Inflammatory macrophage treated with lipopolysaccharide for 4 hours (primary cell): ENCODE measurements at regions not wholly inside any gene's neighbourhood (a gene's known extent, or its start where the extent isn't known, plus 50 kb on each side); places are given as distances from the start of the nearest gene placed in this dataset.
A peak's percentile ranks its signal among the peaks of the same experiment; 100 is the strongest.
"Not testable (repeated sequence)": the region's sequence is repeated elsewhere in the genome, so short reads cannot be mapped to it uniquely, and the experiment has no call there.

Experiments used
- DNase-seq: peaks from one replicate; pipeline ENCODE4 v3.0.0-alpha.2; 2020

- no peak for DNase-seq
Measured at GRCh38 chrX:30008031-30008430, 207.3 kb upstream of the MAGEB2 start.

DNA sequence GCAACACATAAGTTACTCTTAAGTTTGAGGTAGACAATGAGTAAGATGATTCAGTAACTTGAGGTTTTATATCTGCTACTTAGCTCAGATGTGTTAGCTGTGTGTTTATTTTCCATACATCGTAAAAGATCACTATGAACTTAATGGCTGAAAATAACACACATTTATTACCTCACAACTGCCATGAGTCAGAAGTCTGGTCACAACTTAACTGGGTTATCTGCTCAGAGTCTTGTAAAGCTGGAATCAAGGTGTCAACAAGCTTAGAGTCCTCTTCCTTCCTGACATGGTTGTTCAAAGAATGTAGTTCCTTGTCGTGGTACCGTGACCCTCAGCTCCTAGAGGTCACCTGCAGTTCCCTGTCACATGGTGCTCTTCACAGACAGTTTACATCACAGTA lies 204.9 kb upstream of the MAGEB2 start:
- no peak for DNase-seq

DNA sequence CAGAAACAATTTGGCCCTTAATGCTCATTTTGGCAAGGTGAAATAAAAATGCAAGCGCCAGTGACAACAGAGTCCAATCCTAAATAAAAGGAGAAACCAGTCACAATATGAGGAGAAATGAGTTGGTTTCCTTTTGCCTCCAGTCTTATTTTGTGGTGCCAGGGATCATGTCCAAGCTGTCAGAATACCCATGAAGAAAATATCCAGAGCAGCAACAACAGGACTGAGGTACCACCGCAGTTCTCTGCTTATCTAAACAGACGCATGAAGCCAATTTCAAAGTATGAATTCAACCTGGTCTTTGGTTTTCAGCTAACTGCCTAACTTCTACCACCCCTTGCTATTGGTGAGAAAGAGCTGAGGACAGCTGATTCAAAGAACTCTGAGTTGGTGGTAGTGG lies 199.9 kb upstream of the MAGEB2 start:
- DNase-seq = no peak

GRCh38 chrX:30027636-30028035 lies 187.7 kb upstream of the MAGEB2 start:
- no peak for DNase-seq

DNA sequence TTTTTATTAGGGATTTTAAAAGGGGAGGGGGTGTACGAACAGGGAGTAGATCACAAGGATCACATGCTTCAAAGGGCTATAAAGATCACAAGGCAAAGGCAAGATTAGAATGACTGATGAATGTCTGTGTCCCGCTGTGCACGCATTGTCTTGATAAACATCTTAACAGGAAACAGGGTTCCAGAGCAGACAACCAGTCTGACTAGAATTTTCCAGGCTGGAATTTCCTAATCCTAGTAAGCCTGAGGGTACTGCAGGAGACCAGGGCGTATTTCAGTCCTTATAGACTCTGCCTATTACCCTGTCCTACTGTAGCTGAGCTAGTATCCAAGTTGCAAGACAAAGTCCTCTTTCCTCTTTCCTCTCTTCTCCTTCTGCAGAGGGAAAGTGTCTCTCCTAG lies 179.0 kb upstream of the MAGEB2 start:
- DNase-seq = not testable (repeated sequence)

- DNase-seq = no peak
Measured at GRCh38 chrX:30039768-30040167, 175.6 kb upstream of the MAGEB2 start.

GRCh38 chrX:30060718-30061117 lies 154.6 kb upstream of the MAGEB2 start:
- no peak for DNase-seq

DNA sequence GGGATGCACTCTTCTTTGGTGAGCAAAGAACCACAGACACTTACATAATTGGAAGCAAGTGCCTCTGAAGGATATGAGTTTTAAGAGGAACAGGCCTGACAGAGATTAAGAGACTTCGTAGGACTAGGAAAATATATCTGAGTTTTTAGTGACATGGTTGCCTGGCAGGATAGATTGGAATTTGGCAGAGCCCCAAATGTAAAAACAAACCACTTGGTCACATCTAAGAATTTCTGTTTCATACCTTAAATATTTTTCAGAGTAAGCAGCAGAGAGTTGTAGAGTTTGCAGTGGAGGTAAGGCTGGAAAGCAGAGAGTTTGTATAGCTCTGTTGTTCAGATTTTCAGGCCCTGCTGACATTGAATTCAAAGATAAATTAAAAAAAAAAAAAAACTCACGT lies 150.1 kb upstream of the MAGEB2 start:
- no peak for DNase-seq

GRCh38 chrX:30067677-30068076 lies 147.7 kb upstream of the MAGEB2 start:
- no peak for DNase-seq

- no peak for DNase-seq
Measured at GRCh38 chrX:30085571-30085970, 129.8 kb upstream of the MAGEB2 start.

DNA sequence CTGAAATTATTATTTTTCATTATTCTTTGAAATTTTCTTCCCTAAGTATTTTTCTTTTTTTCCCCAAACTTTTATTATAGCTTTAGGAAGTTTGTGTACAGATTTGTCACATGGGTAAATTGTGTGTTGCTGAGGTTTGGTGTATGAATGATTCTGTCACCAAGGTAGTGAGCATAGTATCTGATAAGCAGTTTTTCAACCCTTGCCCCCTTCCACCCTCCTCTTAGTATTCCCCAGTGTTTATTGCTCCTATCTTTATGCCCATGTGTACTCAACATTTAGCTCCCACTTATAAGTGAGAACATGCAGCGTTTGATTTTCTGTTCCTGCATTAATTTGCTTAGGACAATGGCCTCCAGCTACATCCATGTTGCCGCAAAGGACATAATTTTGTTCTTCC lies 103.9 kb upstream of the MAGEB2 start:
- DNase-seq = no peak

DNA sequence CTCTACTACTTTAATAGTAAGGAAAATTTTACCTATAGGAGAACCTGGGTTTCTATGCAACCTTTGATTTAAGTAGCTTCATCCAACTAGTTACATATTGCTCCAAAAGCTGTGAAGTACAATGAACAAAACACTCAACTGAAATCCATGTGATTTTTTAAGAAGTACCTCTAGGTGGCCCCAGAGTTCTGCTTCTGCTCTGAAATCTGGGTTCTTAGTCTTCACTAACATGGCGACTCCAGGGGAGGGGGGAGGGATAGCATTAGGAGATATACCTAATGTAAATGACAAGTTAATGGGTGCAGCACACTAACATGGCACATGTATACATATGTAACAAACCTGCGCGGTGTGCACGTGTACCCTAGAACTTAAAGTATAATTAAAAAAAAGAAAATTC lies 73.4 kb upstream of the MAGEB2 start:
- peak; percentile 20 for DNase-seq

- no peak for DNase-seq
Measured at GRCh38 chrX:30144221-30144620, 71.1 kb upstream of the MAGEB2 start.

- no peak for DNase-seq
Measured at GRCh38 chrX:30144971-30145731, 70.2 kb upstream of the MAGEB2 start.

DNA sequence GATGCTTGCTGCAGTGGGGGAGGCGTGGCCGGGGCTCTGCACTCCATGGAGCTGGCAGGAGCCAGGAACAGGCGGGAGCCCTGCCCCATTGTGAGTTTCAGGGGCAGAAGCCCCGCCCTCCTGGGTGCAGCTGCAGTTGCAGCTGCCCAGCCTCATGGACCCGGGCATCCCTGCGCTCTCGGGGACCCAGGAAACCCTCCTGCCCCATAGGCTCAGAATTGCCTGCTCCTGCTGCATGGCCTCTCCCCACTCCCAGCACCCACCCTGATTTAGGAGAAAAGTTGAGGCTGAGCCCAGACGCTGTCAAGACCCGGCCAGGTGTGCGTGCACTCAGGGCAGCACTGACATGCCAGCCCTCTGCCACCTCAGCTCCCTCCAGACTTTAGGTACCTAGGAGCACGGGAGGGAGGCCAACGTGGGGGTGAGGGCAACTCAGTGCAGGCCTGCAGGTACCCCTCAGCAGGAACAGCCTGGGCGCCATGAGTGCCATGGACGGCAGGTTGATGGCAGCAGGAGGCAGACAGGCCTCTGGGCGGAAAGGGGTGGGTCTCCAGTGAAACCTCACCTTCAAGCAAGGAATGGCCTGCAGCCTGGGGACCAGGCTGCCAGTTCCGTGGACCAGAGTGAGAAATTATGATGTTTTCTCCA lies 67.2 kb upstream of the MAGEB2 start:
- DNase-seq = no peak

- DNase-seq = not testable (repeated sequence)
Measured at GRCh38 chrX:30149206-30149605, 66.2 kb upstream of the MAGEB2 start.

- no peak for DNase-seq
Measured at GRCh38 chrX:30150196-30150895, 65.0 kb upstream of the MAGEB2 start.

GRCh38 chrX:30151964-30152363 lies 63.4 kb upstream of the MAGEB2 start:
- DNase-seq = no peak

GRCh38 chrX:30153175-30153880 lies 62.0 kb upstream of the MAGEB2 start:
- DNase-seq = no peak

GRCh38 chrX:30153881-30154260 lies 61.5 kb upstream of the MAGEB2 start:
- DNase-seq = no peak

DNA sequence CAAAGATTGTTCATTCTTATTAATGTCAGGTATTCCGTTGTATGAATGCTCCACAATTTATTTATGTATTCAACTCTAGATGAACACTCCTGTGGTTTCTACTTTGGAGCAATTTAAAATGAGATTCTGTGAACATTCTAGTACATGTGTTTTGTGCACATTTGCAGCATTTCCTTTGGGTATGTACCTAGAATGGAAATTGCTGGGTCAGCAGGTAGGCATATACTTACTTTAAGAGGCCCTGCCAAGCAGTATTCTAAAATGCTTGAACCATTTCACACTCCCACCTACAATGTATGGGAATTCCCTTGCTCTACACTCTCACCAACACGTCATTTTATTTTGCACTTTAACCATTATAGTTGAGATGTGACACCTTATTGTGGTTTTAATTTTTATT lies 59.4 kb upstream of the MAGEB2 start:
- DNase-seq = no peak

GRCh38 chrX:30156880-30157560 lies 58.3 kb upstream of the MAGEB2 start:
- no peak for DNase-seq

- DNase-seq = no peak
Measured at GRCh38 chrX:30161043-30161442, 54.3 kb upstream of the MAGEB2 start.
